ENCODE measurements at regions not wholly inside any gene's neighbourhood (a gene's known extent, or its start where the extent isn't known, plus 50 kb on each side); places are given as distances from the start of the nearest gene placed in this dataset.

GRCh38 chr12:59320112-59320511 lies 275.7 kb upstream of the SLC16A7 start:
- TF ChIP-seq CTCF (IDR thresholded peaks at IDR 0.05) = no peak
- TF ChIP-seq POLR2A (IDR thresholded peaks at IDR 0.05) = no peak

Measured in Peyer's patch (tissue), 4 donors.